Gastrocnemius medialis (tissue), 4 donors: ENCODE measurements at regions not wholly inside any gene's neighbourhood (a gene's known extent, or its start where the extent isn't known, plus 50 kb on each side); places are given as distances from the start of the nearest gene placed in this dataset.

Experiments
- CTCF ChIP-seq, 5 experiments: fragments of 450-650 bp in 3 of 5; fragments of 200-600 bp in 2 of 5; sonication (generic) in 2 of 5; IDR thresholded peaks in 4 of 5; conservative IDR thresholded peaks in 1 of 5; 1 replicate in 4 of 5; 2 replicates in 1 of 5; pipeline ENCODE4 v1.5.1; 2016 to 2019; ENCODE audit warnings: antibody characterized with exemption in 5 of 5, mild to moderate bottlenecking in 3 of 5, moderate library complexity in 3 of 5
- POLR2A ChIP-seq, 2 donors: fragments of 450-650 bp; IDR thresholded peaks; one replicate each; pipeline ENCODE4 v1.6.1; 2017; ENCODE audit warnings: antibody characterized with exemption in 2 of 2, mild to moderate bottlenecking in 2 of 2, moderate library complexity in 2 of 2

- TF ChIP-seq CTCF (IDR thresholded peaks at IDR 0.05 in 4 of 5, conservative IDR thresholded peaks at IDR 0.05 in 1 of 5) (no peak), POLR2A (IDR thresholded peaks at IDR 0.05) (no peak)
Observed at GRCh38 chr15:58377193-58377592, 54.6 kb upstream of the LIPC start.
